Thoracic aorta (tissue), 2 donors: ENCODE measurements at regions not wholly inside any gene's neighbourhood (a gene's known extent, or its start where the extent isn't known, plus 50 kb on each side); places are given as distances from the start of the nearest gene placed in this dataset.
"Not testable (repeated sequence)": the region's sequence is repeated elsewhere in the genome, so short reads cannot be mapped to it uniquely, and the experiment has no call there.

Source experiments
- ATAC-seq: fragments of 150-250 bp; one replicate; pipeline ENCODE4 v1.8.0; 2017; ENCODE audit warnings: low read depth; ENCODE audit not compliant: insufficient number of reproducible peaks, low FRiP score
- DNase-seq: peaks from one replicate; pipeline ENCODE4 v3.0.0-alpha.2; 2020; ENCODE audit warnings: low spot score
- H3K27ac ChIP-seq, 2 donors: fragments of 200-600 bp; sonication (generic); 1 replicate in 1 of 2; 2 replicates in 1 of 2; pipeline ENCODE4 v1.5.1; 2016; ENCODE audit warnings: mild to moderate bottlenecking in 2 of 2, moderate library complexity in 2 of 2
- H3K27me3 ChIP-seq: fragments of 200-600 bp; sonication (generic); replicated peaks from 2 replicates; pipeline ENCODE4 v1.6.0; 2016; ENCODE audit warnings: mild to moderate bottlenecking; ENCODE audit not compliant: insufficient read depth
- H3K36me3 ChIP-seq: fragments of 200-600 bp; sonication (generic); one replicate; pipeline ENCODE4 v1.5.1; 2016
- H3K4me1 ChIP-seq, 2 donors: fragments of 200-600 bp; sonication (generic); 1 replicate in 1 of 2; 2 replicates in 1 of 2; pipeline versions ENCODE4 v1.5.1 to v1.6.0; 2016; ENCODE audit warnings: low read depth in 2 of 2, mild to moderate bottlenecking in 1 of 2; ENCODE audit not compliant: control insufficient read depth in 1 of 2
- H3K4me3 ChIP-seq: fragments of 200-600 bp; sonication (generic); 2 replicates; pipeline ENCODE4 v1.5.1; 2016; ENCODE audit warnings: mild to moderate bottlenecking
- H3K9me3 ChIP-seq: fragments of 200-600 bp; sonication (generic); 2 replicates; pipeline ENCODE4 v1.5.1; 2016
- CTCF ChIP-seq: fragments of 200-600 bp; sonication (generic); IDR thresholded peaks from one replicate; pipeline ENCODE4 v1.5.1; 2019; ENCODE audit warnings: antibody characterized with exemption

DNA sequence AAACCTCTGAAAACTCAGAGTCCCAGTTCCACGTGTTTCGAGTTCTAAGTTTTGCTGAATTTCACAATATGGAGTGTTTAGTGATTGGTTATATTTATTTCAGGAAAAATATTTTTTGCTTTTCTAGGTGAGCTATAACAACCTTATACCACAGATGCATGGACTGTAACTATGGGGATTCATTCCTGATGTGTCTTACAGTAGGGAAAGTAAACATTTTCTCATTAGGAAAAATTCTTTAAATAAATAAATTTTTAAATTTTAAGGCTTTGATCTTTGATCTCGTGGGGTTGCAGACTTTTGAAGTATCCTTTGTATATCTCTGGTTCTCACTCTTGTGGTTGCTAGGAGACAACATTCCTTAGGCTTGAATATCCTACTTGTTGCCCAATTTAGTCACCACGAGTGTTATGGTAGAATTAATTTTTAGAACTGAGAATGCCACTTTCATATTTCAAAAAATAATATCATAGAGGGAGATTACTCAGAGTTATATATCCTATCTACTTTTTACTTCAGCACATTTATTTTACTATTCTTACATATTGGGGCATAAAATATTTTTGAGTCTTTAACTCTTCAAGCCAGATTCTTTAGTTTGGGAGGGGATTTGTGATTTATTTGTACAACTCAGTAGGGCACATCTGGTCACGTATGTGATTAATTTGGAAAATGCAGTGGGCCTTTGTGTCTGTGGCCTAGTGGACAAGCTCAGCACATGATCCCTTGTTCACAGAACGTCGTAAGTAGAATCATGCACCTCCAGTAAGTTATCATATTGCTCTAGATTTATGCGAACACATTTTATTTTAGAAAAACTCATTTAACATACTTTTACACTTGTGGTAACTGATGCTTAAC is 224.0 kb downstream of the TTC6 start:
- H3K4me3 ChIP-seq = no peak overlapping the region
- H3K4me1 ChIP-seq = peaks cover 0 to 6% of the 10 kb centered on the region in 2 donors
- ATAC-seq (no peak), DNase-seq (no peak)
- H3K27me3 ChIP-seq = no peaks in the 10 kb centered on the region
- no peaks in the 10 kb centered on the region for H3K9me3 ChIP-seq
- H3K36me3 ChIP-seq = no peaks in the 10 kb centered on the region
- H3K27ac ChIP-seq = peak overlapping the region; percentile 34 to 42
- TF ChIP-seq CTCF = no peak

DNA sequence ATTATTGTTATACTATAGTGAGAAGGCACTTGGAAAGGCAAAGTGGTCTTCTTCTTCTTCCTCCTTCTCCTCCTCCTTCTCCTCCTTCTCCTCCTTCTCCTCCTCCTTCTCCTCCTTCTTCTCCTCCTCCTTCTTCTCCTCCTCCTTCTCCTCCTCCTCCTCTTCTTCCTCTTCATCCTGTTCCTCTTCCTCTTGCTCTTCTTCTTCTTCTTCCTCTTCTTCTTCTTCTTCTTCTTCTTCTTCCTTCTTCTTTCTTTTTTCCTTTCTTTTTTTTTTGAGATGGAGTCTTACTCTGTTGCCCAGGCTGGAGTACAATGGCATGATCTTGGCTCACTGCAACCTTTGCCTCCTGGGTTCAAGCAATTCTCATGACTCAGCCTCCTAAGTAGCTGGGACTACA is 225.4 kb downstream of the TTC6 start:
- H3K4me1 ChIP-seq, H3K9me3 ChIP-seq, H3K27ac ChIP-seq, ATAC-seq, H3K36me3 ChIP-seq, DNase-seq, H3K4me3 ChIP-seq, H3K27me3 ChIP-seq: not testable (repeated sequence)

DNA sequence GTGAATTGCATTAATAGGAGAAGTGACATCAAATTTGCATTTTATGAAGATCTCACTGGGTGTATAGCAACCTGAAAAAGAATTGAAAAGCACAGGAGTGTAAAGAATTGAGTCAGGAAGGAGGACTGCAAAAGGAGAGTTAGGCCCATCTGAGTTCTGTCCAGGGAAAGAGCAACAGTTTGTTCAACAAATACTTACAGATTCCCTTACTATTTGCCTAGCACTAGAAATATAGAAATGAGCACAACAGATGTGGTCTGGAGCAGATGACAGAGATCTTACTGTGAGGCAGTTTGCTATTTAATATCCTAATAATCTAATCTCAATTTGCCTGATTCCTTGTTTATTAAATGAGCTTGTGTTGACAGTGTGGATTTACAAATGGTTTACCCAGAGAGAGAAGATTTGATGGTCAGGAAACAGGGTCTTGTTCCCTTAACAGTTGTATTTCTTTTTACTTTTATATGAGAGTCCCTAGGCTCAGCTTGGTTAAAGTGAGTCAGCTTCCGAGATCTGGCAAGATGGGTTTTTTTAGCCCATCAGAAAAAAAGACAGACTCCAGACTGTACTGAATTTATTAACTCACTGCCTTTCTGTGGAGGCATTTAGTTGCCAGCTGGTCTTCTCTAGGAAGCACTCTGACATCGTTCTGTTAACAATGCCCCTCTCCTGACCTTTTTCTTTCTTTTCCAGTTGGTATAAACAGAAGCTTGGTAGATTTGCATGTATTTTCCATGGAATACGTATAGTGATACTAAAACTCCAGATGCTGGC is 229.7 kb downstream of the TTC6 start:
- H3K36me3 ChIP-seq = no peaks in the 10 kb centered on the region
- ATAC-seq (no peak), DNase-seq (no peak)
- H3K4me1 ChIP-seq = no peaks in the 10 kb centered on the region
- peaks cover 3% of the 10 kb centered on the region for H3K9me3 ChIP-seq
- H3K27me3 ChIP-seq = no peaks in the 10 kb centered on the region
- no peak overlapping the region for H3K27ac ChIP-seq
- no peak for TF ChIP-seq CTCF
- no peak overlapping the region for H3K4me3 ChIP-seq

DNA sequence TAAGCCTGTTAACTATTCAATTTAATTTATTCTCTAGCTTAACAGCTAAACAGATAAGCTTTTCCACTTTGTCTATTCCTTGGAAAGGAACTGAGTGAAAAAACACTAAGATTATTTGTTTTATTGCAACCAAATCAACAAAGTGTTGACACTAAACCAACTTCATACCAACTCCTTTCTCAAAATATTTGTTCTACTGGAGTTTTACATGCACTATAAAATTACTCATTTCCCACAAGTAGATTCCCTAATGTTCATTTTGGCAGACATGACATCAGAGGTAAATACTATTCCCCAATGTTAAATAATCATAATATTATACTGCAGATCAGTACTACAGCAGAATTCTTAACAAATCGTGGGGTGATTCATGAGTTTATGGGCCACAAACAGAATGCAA is 231.4 kb downstream of the TTC6 start:
- no peak for TF ChIP-seq CTCF
- no peak overlapping the region for H3K27ac ChIP-seq
- no peak overlapping the region for H3K4me3 ChIP-seq
- no peaks in the 10 kb centered on the region for H3K36me3 ChIP-seq
- no peaks in the 10 kb centered on the region for H3K27me3 ChIP-seq
- DNase-seq = no peak
- no peak for ATAC-seq
- no peaks in the 10 kb centered on the region for H3K4me1 ChIP-seq
- peaks cover 3% of the 10 kb centered on the region for H3K9me3 ChIP-seq

GRCh38 chr14:37830271-37830670 is 234.8 kb downstream of the TTC6 start:
- Histone ChIP-seq H3K4me3 (no peak overlapping the region), H3K27ac (no peak overlapping the region), H3K9me3 (peaks cover 12% of the 10 kb centered on the region), H3K27me3 (no peaks in the 10 kb centered on the region), H3K4me1 (no peaks in the 10 kb centered on the region), H3K36me3 (no peaks in the 10 kb centered on the region)
- ATAC-seq (no peak), DNase-seq (no peak)
- no peak for TF ChIP-seq CTCF
